WERI-Rb-1 (cell line): ENCODE measurements at regions not wholly inside any gene's neighbourhood (a gene's known extent, or its start where the extent isn't known, plus 50 kb on each side); places are given as distances from the start of the nearest gene placed in this dataset.

Source experiments
- DNase-seq: peaks from one replicate; pipeline ENCODE4 v3.0.0-alpha.2; 2020
- H3K27ac ChIP-seq: fragments of 250-450 bp; sonication (Bioruptor Pico); 2 replicates; pipeline ENCODE4 v1.5.1; 2020; ENCODE audit warnings: mild to moderate bottlenecking, moderate library complexity
- H3K27me3 ChIP-seq: fragments of 250-450 bp; sonication (Bioruptor Pico); 2 replicates; pipeline ENCODE4 v1.5.1; 2021; ENCODE audit warnings: mild to moderate bottlenecking, low read depth, moderate library complexity; ENCODE audit not compliant: insufficient read depth, severe bottlenecking
- H3K36me3 ChIP-seq: fragments of 250-450 bp; sonication (Bioruptor Pico); 2 replicates; pipeline ENCODE4 v1.5.1; 2020; ENCODE audit warnings: mild to moderate bottlenecking, moderate library complexity
- H3K4me3 ChIP-seq: 2 replicates; pipeline ENCODE4 v1.5.1; 2011; ENCODE audit warnings: low read depth, mild to moderate bottlenecking, control low read depth, low read length
- H3K9me3 ChIP-seq: fragments of 250-450 bp; sonication (Bioruptor Pico); 2 replicates; pipeline ENCODE4 v1.5.1; 2021; ENCODE audit warnings: mild to moderate bottlenecking, moderate library complexity; ENCODE audit not compliant: severe bottlenecking
- TF ChIP-seq, protein P1 (sequence below): IDR thresholded peaks from 2 replicates; pipeline ENCODE4 v1.5.1; 2011; ENCODE audit warnings: low read depth, mild to moderate bottlenecking, control low read depth, inconsistent platforms, low read length

DNA sequence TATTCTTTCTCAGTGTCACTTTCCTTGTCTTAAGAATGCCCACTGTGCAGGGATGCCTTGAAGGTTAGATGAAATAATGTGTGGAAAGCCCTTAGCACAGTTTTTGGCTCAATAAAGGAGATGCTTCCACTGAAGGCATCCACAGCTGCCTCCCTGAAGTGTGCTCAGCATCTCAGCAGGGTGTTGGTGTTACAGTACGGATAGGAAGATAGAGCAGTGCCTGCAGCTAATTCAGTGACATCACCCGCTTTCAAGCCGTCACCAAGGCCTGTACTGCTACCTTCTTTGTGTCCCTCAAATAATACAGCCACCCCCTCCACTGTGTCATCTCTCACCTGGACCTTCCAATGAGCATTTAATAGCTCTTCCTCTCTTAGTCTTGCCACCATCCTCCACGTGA lies 59.0 kb downstream of the NDUFS5 start:
- Histone ChIP-seq H3K9me3 (no peaks in the 10 kb centered on the region), H3K36me3 (no peaks in the 10 kb centered on the region), H3K27ac (no peak overlapping the region), H3K4me3 (no peak overlapping the region), H3K27me3 (no peaks in the 10 kb centered on the region)
- TF ChIP-seq, protein P1, sequence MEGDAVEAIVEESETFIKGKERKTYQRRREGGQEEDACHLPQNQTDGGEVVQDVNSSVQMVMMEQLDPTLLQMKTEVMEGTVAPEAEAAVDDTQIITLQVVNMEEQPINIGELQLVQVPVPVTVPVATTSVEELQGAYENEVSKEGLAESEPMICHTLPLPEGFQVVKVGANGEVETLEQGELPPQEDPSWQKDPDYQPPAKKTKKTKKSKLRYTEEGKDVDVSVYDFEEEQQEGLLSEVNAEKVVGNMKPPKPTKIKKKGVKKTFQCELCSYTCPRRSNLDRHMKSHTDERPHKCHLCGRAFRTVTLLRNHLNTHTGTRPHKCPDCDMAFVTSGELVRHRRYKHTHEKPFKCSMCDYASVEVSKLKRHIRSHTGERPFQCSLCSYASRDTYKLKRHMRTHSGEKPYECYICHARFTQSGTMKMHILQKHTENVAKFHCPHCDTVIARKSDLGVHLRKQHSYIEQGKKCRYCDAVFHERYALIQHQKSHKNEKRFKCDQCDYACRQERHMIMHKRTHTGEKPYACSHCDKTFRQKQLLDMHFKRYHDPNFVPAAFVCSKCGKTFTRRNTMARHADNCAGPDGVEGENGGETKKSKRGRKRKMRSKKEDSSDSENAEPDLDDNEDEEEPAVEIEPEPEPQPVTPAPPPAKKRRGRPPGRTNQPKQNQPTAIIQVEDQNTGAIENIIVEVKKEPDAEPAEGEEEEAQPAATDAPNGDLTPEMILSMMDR: no peak
- no peak for DNase-seq

DNA sequence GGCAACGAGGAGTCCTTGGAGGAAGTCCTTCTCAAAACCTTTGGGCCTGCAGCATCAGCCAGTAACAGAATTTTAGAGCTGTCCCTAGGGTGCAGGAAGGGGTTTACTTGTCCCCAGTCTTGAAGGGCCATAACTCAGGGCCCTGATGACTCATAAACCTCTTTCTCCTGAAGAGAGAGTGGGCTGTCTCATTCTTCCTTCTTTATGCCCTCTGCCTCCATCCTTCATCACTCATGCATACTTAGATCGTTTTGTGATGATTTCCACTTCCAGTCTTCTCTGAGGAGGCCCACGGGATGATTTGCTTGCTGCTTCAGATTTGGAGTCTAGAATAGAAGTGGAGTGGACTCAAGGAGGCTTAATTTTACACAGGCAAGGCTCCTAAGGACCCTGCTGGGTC lies 60.2 kb downstream of the NDUFS5 start:
- H3K27ac ChIP-seq: no peak overlapping the region
- H3K36me3 ChIP-seq: no peaks in the 10 kb centered on the region
- H3K4me3 ChIP-seq: no peak overlapping the region
- H3K27me3 ChIP-seq: no peaks in the 10 kb centered on the region
- TF ChIP-seq, protein P1: no peak
- no peak for DNase-seq
- no peaks in the 10 kb centered on the region for H3K9me3 ChIP-seq

DNA sequence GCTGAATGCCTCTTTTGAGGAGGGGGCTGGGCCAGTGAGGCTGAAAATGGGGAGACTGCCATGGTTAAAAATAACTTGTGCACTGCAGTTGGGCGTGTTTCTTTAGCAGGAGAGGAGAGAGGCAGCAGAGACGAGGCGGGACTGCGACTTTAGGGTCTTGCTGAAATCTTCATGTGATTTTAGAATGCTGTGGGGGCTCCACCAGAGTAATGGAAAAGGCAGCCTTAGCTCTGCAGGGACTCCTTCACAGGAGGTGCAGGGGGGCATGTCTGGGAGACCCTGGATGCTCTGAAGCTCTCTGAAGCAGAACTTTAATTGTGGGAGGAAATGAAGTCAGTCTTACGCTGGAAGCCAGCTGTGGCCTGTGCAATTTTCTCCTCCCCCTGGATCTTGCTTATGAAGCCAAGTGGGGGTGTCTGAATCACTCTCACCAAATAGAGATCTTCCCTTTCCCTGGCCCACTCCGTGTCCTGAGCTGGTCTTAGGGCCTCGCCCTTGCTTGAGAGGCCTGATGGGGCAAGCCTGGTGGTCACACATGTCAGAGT lies 60.8 kb downstream of the NDUFS5 start:
- Histone ChIP-seq H3K27me3 (no peaks in the 10 kb centered on the region), H3K4me3 (no peak overlapping the region), H3K27ac (no peak overlapping the region), H3K36me3 (no peaks in the 10 kb centered on the region; the same call in 1 of the 2 replicates), H3K9me3 (no peaks in the 10 kb centered on the region)
- TF ChIP-seq, protein P1: no peak
- DNase-seq: no peak

DNA sequence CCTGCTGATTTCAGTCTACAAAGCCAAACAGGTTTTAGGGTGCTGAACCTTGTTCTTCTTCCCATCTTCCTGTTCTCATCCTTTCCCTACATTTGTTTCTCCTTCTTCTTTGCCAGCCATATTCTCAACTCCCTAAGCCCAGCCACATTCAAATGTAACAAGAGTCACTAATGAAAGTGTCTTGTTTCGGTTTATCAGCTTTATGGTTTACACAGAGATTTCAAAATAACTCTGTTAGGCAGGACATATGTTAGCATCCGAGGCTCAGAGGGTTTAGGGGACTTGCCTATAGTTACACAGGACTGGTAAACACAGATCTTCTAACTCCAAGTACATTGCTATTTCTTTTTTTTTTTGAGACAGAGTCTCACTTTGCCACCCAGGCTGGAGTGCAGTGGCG lies 61.3 kb downstream of the NDUFS5 start:
- no peaks in the 10 kb centered on the region; the same call in 1 of the 2 replicates for H3K36me3 ChIP-seq
- no peaks in the 10 kb centered on the region for H3K27me3 ChIP-seq
- no peak overlapping the region for H3K27ac ChIP-seq
- no peaks in the 10 kb centered on the region for H3K9me3 ChIP-seq
- no peak for DNase-seq
- H3K4me3 ChIP-seq: no peak overlapping the region
- TF ChIP-seq, protein P1: no peak

DNA sequence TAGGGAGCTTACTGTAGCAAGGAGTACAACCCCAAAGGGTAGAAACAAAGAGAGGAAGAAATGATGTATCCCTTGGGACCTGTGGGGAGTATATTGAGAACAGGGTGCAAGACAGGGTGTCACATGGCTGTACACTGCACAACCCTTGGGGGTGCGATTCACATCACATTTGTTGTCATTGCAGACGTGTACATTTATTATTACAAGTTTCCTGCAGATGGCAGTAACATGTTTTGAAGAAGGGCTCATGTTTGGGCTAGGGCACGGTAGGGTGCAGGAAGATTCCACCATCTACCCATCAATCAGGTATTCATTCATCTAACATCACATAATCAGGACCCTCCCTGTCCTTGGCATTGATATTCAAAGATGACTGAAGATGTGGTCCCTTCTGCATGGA lies 62.5 kb downstream of the NDUFS5 start:
- DNase-seq: no peak
- no peaks in the 10 kb centered on the region for H3K27me3 ChIP-seq
- H3K9me3 ChIP-seq: no peaks in the 10 kb centered on the region
- TF ChIP-seq, protein P1: no peak
- no peak overlapping the region for H3K27ac ChIP-seq
- no peak overlapping the region for H3K4me3 ChIP-seq
- H3K36me3 ChIP-seq: no peaks in the 10 kb centered on the region; the same call in 1 of the 2 replicates

DNA sequence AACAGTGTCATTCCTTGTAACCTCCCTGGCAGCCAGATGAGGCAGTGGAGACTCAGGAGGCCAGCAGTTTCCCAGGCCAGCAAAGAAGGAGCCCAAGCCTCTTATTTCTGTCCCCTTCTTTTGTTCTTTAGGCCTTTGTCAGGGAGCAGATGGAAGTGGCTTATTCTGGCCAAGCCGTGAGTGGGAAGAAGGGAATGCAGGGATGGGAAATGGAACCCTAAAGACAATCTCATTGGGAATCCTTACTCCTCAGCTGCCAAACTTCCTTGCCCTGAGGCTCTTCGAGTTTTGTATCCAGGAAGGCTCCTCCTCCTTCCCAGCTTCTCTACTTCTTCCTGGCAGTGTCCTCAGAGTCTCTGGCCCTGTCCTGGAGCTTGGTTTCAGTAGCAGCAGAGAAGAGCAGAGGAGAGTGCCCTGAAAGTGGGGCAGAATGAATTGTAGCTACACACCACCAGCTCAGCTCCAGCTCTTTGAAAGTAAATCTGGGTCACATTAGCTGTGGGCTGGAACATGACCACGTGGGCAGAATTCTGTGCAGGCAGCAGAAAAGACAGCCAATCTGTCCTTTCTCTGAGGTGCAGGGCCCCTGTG lies 63.9 kb downstream of the NDUFS5 start:
- Histone ChIP-seq H3K27ac (peak overlapping the region; percentile 46; the same call in 1 of the 2 replicates), H3K9me3 (no peaks in the 10 kb centered on the region), H3K4me3 (no peak overlapping the region), H3K27me3 (no peaks in the 10 kb centered on the region), H3K36me3 (no peaks in the 10 kb centered on the region; the same call in 1 of the 2 replicates)
- TF ChIP-seq, protein P1: peak; percentile 17; the same call in 1 of the 2 replicates
- DNase-seq: peak; percentile 30
